Tibial nerve (tissue), 4 donors: ENCODE measurements at regions not wholly inside any gene's neighbourhood (a gene's known extent, or its start where the extent isn't known, plus 50 kb on each side); places are given as distances from the start of the nearest gene placed in this dataset.
A peak's percentile ranks its signal among the peaks of the same experiment; 100 is the strongest.

Experiments used
- DNase-seq, 2 donors: peaks; one replicate each; pipeline ENCODE4 v3.0.0-alpha.2; 2019; ENCODE audit warnings: low spot score in 2 of 2
- H3K27ac ChIP-seq, 4 donors: fragments of 200-600 bp; sonication (generic) in 3 of 4; one replicate each; pipeline ENCODE4 v1.5.1; 2017 to 2019; ENCODE audit warnings: mild to moderate bottlenecking in 1 of 4
- H3K27me3 ChIP-seq, 2 donors: fragments of 200-600 bp; sonication (generic) in 1 of 2; one replicate each; pipeline versions ENCODE4 v1.5.1 to v1.6.0; 2017 to 2019
- H3K36me3 ChIP-seq, 3 donors: fragments of 200-600 bp; sonication (generic); one replicate each; pipeline ENCODE4 v1.5.1; 2018 to 2019
- H3K4me1 ChIP-seq, 4 donors: fragments of 200-600 bp; sonication (generic) in 3 of 4; one replicate each; pipeline ENCODE4 v1.5.1; 2017 to 2019
- H3K4me3 ChIP-seq, 4 donors: fragments of 200-600 bp; sonication (generic) in 3 of 4; one replicate each; pipeline ENCODE4 v1.5.1; 2017 to 2019; ENCODE audit warnings: mild to moderate bottlenecking in 1 of 4, moderate library complexity in 1 of 4
- H3K9me3 ChIP-seq, 4 donors: fragments of 200-600 bp; sonication (generic) in 3 of 4; one replicate each; pipeline ENCODE4 v1.5.1; 2017 to 2019
- CTCF ChIP-seq, 5 experiments: fragments of 200-600 bp in 3 of 5; fragments of 450-650 bp in 2 of 5; sonication (generic) in 3 of 5; IDR thresholded peaks; one replicate each; pipeline ENCODE4 v1.5.1; 2016 to 2019; ENCODE audit warnings: antibody characterized with exemption in 5 of 5, mild to moderate bottlenecking in 3 of 5, moderate library complexity in 2 of 5
- EP300 ChIP-seq, 2 donors: sonication (generic); formaldehyde crosslinking; IDR thresholded peaks; one replicate each; pipeline ENCODE4 v1.6.1; 2017; ENCODE audit warnings: antibody characterized with exemption in 2 of 2, mild to moderate bottlenecking in 1 of 2
- POLR2A ChIP-seq, 2 donors: fragments of 450-650 bp; IDR thresholded peaks; one replicate each; pipeline ENCODE4 v1.6.1; 2017; ENCODE audit warnings: antibody characterized with exemption in 2 of 2, mild to moderate bottlenecking in 2 of 2, moderate library complexity in 2 of 2
- WGBS, 2 donors: methylation state at CpG; one replicate each; pipeline ENCODE4 v1.1.5; 2018; 5-methylcytosine and 5-hydroxymethylcytosine counted together

GRCh38 chr1:238491265-238491664, 600.5 kb upstream of the ZP4 start:
- no peaks in the 10 kb centered on the region for H3K27me3 ChIP-seq
- no peaks in the 10 kb centered on the region for H3K4me1 ChIP-seq
- H3K36me3 ChIP-seq = no peaks in the 10 kb centered on the region
- no peak for DNase-seq
- WGBS, 2 donors = 91 to 94% methylated on average over 10 to 12 of the region's 12 CpGs
- TF ChIP-seq CTCF (IDR thresholded peaks at IDR 0.05) (no peak), EP300 (IDR thresholded peaks at IDR 0.05) (no peak), POLR2A (IDR thresholded peaks at IDR 0.05) (no peak)
- no peak overlapping the region for H3K27ac ChIP-seq
- H3K9me3 ChIP-seq = no peaks in the 10 kb centered on the region
- H3K4me3 ChIP-seq = no peak overlapping the region

- Histone ChIP-seq H3K36me3 (no peaks in the 10 kb centered on the region), H3K4me1 (no peaks in the 10 kb centered on the region), H3K4me3 (no peak overlapping the region), H3K27ac (no peak overlapping the region), H3K9me3 (no peaks in the 10 kb centered on the region), H3K27me3 (no peaks in the 10 kb centered on the region)
- TF ChIP-seq POLR2A (IDR thresholded peaks at IDR 0.05) (no peak), CTCF (IDR thresholded peaks at IDR 0.05) (no peak), EP300 (IDR thresholded peaks at IDR 0.05) (no peak)
- 88 to 89% methylated on average over 3 of the region's 3 CpGs for WGBS, 2 donors
- DNase-seq = no peak
Observed at GRCh38 chr1:238489006-238489405, 598.3 kb upstream of the ZP4 start.

GRCh38 chr1:238488401-238488800, 597.7 kb upstream of the ZP4 start:
- 74 to 86% methylated on average over 2 of the region's 2 CpGs for WGBS, 2 donors

GRCh38 chr1:238487931-238488330, 597.2 kb upstream of the ZP4 start:
- H3K36me3 ChIP-seq = no peaks in the 10 kb centered on the region
- H3K27me3 ChIP-seq = no peaks in the 10 kb centered on the region
- no peak overlapping the region for H3K27ac ChIP-seq
- DNase-seq = no peak
- 97 to 98% methylated on average over 1 of the region's 1 CpG for WGBS, 2 donors
- no peak overlapping the region for H3K4me3 ChIP-seq
- no peak for TF ChIP-seq CTCF (IDR thresholded peaks at IDR 0.05)
- no peak for TF ChIP-seq EP300 (IDR thresholded peaks at IDR 0.05)
- no peak for TF ChIP-seq POLR2A (IDR thresholded peaks at IDR 0.05)
- H3K4me1 ChIP-seq = no peaks in the 10 kb centered on the region
- H3K9me3 ChIP-seq = no peaks in the 10 kb centered on the region

More at GRCh38 chr1:238488401-238488800, 597.7 kb upstream of the ZP4 start:
- Histone ChIP-seq H3K36me3 (no peaks in the 10 kb centered on the region), H3K27ac (no peak overlapping the region), H3K4me3 (no peak overlapping the region), H3K27me3 (no peaks in the 10 kb centered on the region), H3K4me1 (no peaks in the 10 kb centered on the region), H3K9me3 (no peaks in the 10 kb centered on the region)
- no peak for DNase-seq
- TF ChIP-seq POLR2A (IDR thresholded peaks at IDR 0.05) (no peak), EP300 (IDR thresholded peaks at IDR 0.05) (no peak), CTCF (IDR thresholded peaks at IDR 0.05) (no peak)

- whole genome bisulfite sequencing, 2 donors = 71 to 92% methylated on average over 5 of the region's 5 CpGs
- peak overlapping the region in 2 of 4 donors; percentile 71 to 82 for H3K27ac ChIP-seq
- no peaks in the 10 kb centered on the region for H3K9me3 ChIP-seq
- TF ChIP-seq EP300 (IDR thresholded peaks at IDR 0.05) = no peak
- TF ChIP-seq CTCF (IDR thresholded peaks at IDR 0.05) = no peak
- no peak for TF ChIP-seq POLR2A (IDR thresholded peaks at IDR 0.05)
- peak overlapping the region in 2 of 4 donors; percentile 31 to 45 for H3K4me3 ChIP-seq
- H3K27me3 ChIP-seq = no peaks in the 10 kb centered on the region
- DNase-seq = no peak
- no peaks in the 10 kb centered on the region for H3K36me3 ChIP-seq
- no peaks in the 10 kb centered on the region for H3K4me1 ChIP-seq
Observed at GRCh38 chr1:238485912-238486209, 595.1 kb upstream of the ZP4 start.
